ENCODE measurements at regions not wholly inside any gene's neighbourhood (a gene's known extent, or its start where the extent isn't known, plus 50 kb on each side); places are given as distances from the start of the nearest gene placed in this dataset.
"Not testable (repeated sequence)": the region's sequence is repeated elsewhere in the genome, so short reads cannot be mapped to it uniquely, and the experiment has no call there.

GRCh38 chr6:137792160-137793033 is 74.7 kb upstream of the TNFAIP3 start:
- in situ Hi-C loops (cut with MboI; ENCODE audit: low sequenced_read_pairs), result no loop called here

GRCh38 chr6:137793805-137794515 is 73.1 kb upstream of the TNFAIP3 start:
- in situ Hi-C loops (cut with MboI; ENCODE audit: low sequenced_read_pairs), result no loop called here

GRCh38 chr6:137794516-137795201 is 72.4 kb upstream of the TNFAIP3 start:
- in situ Hi-C loops (cut with MboI; ENCODE audit: low sequenced_read_pairs), result no loop called here

GRCh38 chr6:137795501-137795900 is 71.6 kb upstream of the TNFAIP3 start:
- in situ Hi-C loops (cut with MboI; ENCODE audit: low sequenced_read_pairs), result no loop called here

- in situ Hi-C loops (cut with MboI; ENCODE audit: low sequenced_read_pairs), result no loop called here
Observed at GRCh38 chr6:137798261-137798660, 68.8 kb upstream of the TNFAIP3 start.

- in situ Hi-C loops (cut with MboI; ENCODE audit: low sequenced_read_pairs), result no loop called here
Observed at GRCh38 chr6:137798846-137799245, 68.2 kb upstream of the TNFAIP3 start.

GRCh38 chr6:137799950-137800568 is 67.0 kb upstream of the TNFAIP3 start:
- in situ Hi-C loops (cut with MboI; ENCODE audit: low sequenced_read_pairs), result no loop called here

- in situ Hi-C loops (cut with MboI; ENCODE audit: low sequenced_read_pairs), result no loop called here
Observed at GRCh38 chr6:137800762-137801161, 66.3 kb upstream of the TNFAIP3 start.

GRCh38 chr6:137801352-137802114 is 65.5 kb upstream of the TNFAIP3 start:
- in situ Hi-C loops (cut with MboI; ENCODE audit: low sequenced_read_pairs), result no loop called here

GRCh38 chr6:137802408-137803182 is 64.5 kb upstream of the TNFAIP3 start:
- in situ Hi-C loops (cut with MboI; ENCODE audit: low sequenced_read_pairs), result no loop called here

- in situ Hi-C loops (cut with MboI; ENCODE audit: low sequenced_read_pairs), result no loop called here
Observed at GRCh38 chr6:137804637-137805036, 62.4 kb upstream of the TNFAIP3 start.

GRCh38 chr6:137805622-137806021 is 61.4 kb upstream of the TNFAIP3 start:
- in situ Hi-C loops (cut with MboI; ENCODE audit: low sequenced_read_pairs), result no loop called here

- in situ Hi-C loops (cut with MboI; ENCODE audit: low sequenced_read_pairs), result no loop called here
Observed at GRCh38 chr6:137806914-137807682, 60.0 kb upstream of the TNFAIP3 start.

GRCh38 chr6:137808191-137808590 is 58.9 kb upstream of the TNFAIP3 start:
- in situ Hi-C loops (cut with MboI; ENCODE audit: low sequenced_read_pairs), result no loop called here

- in situ Hi-C loops (cut with MboI; ENCODE audit: low sequenced_read_pairs), result no loop called here
Observed at GRCh38 chr6:137808836-137809315, 58.2 kb upstream of the TNFAIP3 start.

- in situ Hi-C loops (cut with MboI; ENCODE audit: low sequenced_read_pairs), result not testable (repeated sequence)
Observed at GRCh38 chr6:137809895-137810553, 57.0 kb upstream of the TNFAIP3 start.

GRCh38 chr6:137810554-137811120 is 56.4 kb upstream of the TNFAIP3 start:
- in situ Hi-C loops (cut with MboI; ENCODE audit: low sequenced_read_pairs), result no loop called here
